Fibroblast of skin of right quadriceps (primary cell): ENCODE measurements at regions not wholly inside any gene's neighbourhood (a gene's known extent, or its start where the extent isn't known, plus 50 kb on each side); places are given as distances from the start of the nearest gene placed in this dataset.
"Not testable (repeated sequence)": the region's sequence is repeated elsewhere in the genome, so short reads cannot be mapped to it uniquely, and the experiment has no call there.

ENCODE experiments used
- DNase-seq: peaks from one replicate; pipeline ENCODE4 v3.0.0-alpha.2; 2013

GRCh38 chr4:111989817-111990216, 155.4 kb upstream of the FAM241A start:
- no peak for DNase-seq

GRCh38 chr4:111991163-111991562, 154.1 kb upstream of the FAM241A start:
- DNase-seq: no peak

GRCh38 chr4:111991797-111992196, 153.5 kb upstream of the FAM241A start:
- peak; percentile 87 for DNase-seq

GRCh38 chr4:111992351-111993168, 152.7 kb upstream of the FAM241A start:
- DNase-seq: no peak

GRCh38 chr4:111994392-111994791, 150.9 kb upstream of the FAM241A start:
- no peak for DNase-seq

- DNase-seq: no peak
Measured at GRCh38 chr4:111997785-111998184, 147.5 kb upstream of the FAM241A start.

- no peak for DNase-seq
Measured at GRCh38 chr4:111999801-112000200, 145.5 kb upstream of the FAM241A start.

- DNase-seq: no peak
Measured at GRCh38 chr4:112001041-112001440, 144.2 kb upstream of the FAM241A start.

GRCh38 chr4:112002248-112002661, 143.0 kb upstream of the FAM241A start:
- DNase-seq: peak; percentile 44

GRCh38 chr4:112003231-112003907, 141.9 kb upstream of the FAM241A start:
- peak; percentile 31 for DNase-seq

GRCh38 chr4:112005027-112005426, 140.2 kb upstream of the FAM241A start:
- DNase-seq: no peak

- DNase-seq: peak; percentile 5
Measured at GRCh38 chr4:112007391-112007790, 137.9 kb upstream of the FAM241A start.

- no peak for DNase-seq
Measured at GRCh38 chr4:112015960-112016359, 129.3 kb upstream of the FAM241A start.

GRCh38 chr4:112023402-112023950, 121.8 kb upstream of the FAM241A start:
- no peak for DNase-seq

GRCh38 chr4:112026058-112026457, 119.2 kb upstream of the FAM241A start:
- DNase-seq: no peak

- peak; percentile 45 for DNase-seq
Measured at GRCh38 chr4:112029771-112030171, 115.5 kb upstream of the FAM241A start.

- DNase-seq: peak; percentile 74
Measured at GRCh38 chr4:112031712-112032328, 113.4 kb upstream of the FAM241A start.

GRCh38 chr4:112036886-112037285, 108.4 kb upstream of the FAM241A start:
- peak; percentile 4 for DNase-seq

- peak; percentile 33 for DNase-seq
Measured at GRCh38 chr4:112038861-112039260, 106.4 kb upstream of the FAM241A start.

- DNase-seq: not testable (repeated sequence)
Measured at GRCh38 chr4:112049119-112049518, 96.1 kb upstream of the FAM241A start.

- DNase-seq: peak; percentile 1
Measured at GRCh38 chr4:112053825-112054350, 91.4 kb upstream of the FAM241A start.

- no peak for DNase-seq
Measured at GRCh38 chr4:112055100-112055499, 90.2 kb upstream of the FAM241A start.

GRCh38 chr4:112057470-112057869, 87.8 kb upstream of the FAM241A start:
- DNase-seq: no peak
